GM21717 (cell line): ENCODE measurements at regions not wholly inside any gene's neighbourhood (a gene's known extent, or its start where the extent isn't known, plus 50 kb on each side); places are given as distances from the start of the nearest gene placed in this dataset.

ENCODE experiments used
- ATAC-seq: cut with Tn5 transposase; IDR thresholded peaks from one replicate; pipeline ENCODE4 v1.9.1; 2021; ENCODE audit warnings: mild to moderate bottlenecking, moderate library complexity; ENCODE audit not compliant: unreplicated experiment

GRCh38 chr6:40946738-40947301 lies 92.2 kb downstream of the UNC5CL start:
- ATAC-seq: no peak

DNA sequence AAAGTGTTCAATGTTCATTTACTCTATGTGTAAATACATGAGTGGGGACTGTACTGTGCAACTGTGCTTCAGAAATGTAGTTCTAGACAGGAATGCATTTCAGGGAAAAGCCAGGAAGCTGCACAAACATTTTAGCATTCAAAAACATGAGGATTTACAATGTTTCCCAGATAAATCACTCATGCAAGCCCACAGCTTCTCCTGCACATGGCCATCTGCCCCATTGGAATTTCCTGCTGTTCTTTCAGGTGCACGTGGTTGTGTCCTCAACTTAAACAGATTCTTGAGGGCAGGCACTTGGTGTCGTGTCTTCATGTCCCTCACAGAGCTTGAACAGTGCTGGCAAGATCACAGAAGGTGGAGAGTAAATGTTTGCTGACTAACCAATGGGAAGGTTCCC lies 101.5 kb downstream of the UNC5CL start:
- ATAC-seq: no peak

GRCh38 chr6:40936818-40937251 lies 102.2 kb downstream of the UNC5CL start:
- no peak for ATAC-seq

GRCh38 chr6:40933864-40934263 lies 105.2 kb downstream of the UNC5CL start:
- ATAC-seq: no peak

DNA sequence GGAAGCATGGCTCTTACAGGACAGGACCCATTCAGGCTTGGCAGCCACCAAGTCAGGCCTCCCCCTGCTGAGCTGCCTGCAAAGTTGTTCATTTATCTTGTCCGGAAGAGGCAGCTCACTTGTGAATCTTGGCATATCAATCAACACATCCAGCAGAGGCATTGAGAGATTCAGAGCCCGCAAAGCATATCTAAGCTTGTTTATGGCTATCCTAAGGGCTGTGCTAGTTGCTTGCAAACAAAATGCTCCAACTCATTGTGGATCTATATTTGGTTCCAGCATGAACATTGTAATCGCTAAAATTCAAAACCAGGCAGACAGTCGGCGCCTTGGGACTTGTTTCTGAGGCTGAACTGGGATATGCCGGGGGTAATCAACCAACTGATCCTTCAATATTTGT lies 106.1 kb downstream of the UNC5CL start:
- ATAC-seq: no peak

DNA sequence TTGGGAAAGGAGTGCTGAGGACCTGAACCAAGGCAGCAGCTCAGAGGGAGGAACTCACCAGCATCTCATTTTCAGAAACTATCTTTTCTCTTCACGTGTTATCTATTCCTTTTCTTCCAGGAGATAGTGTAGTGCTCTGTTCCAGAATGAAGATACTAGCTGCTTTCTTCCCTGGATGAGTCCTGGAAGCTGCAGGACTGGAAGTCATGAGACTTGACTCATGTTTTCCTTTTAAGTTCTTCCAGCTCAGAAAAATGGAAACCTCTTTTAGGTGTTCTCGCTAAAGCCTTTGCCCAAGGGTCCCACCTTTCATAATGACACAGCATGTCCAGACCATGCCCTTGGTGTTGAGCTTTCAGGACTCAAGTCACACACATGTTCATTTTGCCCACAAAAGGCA lies 106.7 kb downstream of the UNC5CL start:
- ATAC-seq: no peak

GRCh38 chr6:40931931-40932330 lies 107.1 kb downstream of the UNC5CL start:
- ATAC-seq: no peak

DNA sequence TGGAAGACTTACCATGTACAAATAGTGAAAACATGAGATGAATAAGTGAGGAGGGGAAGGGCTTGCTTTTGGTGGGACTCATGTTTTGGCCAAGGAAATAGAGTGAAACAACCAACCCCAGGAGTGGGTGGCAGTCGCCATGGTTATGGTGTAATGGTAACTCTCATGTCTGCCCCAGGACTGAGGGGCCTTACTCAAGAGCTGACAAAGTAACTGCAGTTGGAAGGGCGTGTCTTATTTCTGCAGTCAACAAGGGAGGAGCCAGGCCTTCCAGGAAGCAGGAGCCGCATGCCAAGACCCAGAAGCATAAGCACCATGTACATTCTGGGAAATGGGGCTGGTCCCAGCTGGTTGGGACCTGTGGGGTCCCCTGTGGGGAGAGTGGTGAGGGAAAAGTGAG lies 108.5 kb downstream of the UNC5CL start:
- ATAC-seq: no peak

DNA sequence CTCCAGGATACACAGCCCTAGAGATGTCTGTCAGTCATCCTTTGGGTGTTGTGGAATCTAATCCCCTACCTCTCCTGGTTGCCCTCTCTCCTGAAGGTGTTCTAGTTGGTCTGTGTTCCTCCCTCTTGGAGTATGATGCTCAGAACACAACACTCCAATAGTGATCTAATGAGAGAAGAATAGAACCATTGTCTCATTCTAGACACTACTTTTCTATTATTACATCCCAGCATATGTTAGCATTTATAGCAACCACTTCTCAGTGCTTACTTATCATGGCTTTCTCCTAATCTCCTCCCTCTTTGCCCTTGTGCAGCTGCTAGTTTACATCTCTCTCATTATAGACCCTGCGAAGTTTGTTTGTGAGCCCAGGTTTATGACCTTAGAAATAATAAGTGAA lies 109.0 kb downstream of the UNC5CL start:
- ATAC-seq: no peak

DNA sequence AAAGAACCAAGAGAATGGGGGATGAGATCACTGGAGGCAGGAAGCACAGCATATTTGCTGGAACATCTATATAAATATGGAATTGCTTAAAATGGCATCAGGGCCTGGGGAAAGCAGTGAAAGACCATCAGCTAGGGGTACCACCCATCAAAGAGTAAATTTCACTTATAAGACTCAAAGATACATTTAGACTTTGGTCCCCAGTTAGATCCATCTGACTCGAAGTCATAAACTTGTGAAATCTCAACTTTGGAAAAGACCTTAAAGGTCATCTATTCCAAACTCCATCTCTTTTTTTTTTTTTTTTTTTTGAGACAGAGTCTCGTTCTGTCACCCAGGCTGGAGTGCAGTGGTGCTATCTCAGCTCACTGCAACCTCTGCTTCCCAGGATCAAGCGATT lies 109.8 kb downstream of the UNC5CL start:
- no peak for ATAC-seq

DNA sequence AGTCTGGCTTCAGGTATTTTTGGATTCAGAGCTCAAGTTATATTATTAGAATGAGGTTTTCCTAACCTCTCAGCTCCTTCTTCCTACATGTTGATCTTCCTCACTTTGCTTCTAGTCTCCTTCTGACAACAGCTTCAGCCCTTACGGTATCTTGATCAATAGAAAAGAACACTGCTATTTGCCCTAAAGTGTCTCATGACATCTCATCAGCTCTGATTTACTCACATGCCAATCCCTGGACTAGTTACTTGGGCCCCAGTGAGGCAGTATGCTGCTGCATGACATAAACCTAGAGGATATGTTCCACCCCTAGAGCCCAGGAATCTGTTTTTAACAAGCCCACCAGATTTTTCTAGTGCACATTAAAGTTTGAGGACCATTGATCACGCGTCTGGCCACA lies 110.3 kb downstream of the UNC5CL start:
- ATAC-seq: no peak

DNA sequence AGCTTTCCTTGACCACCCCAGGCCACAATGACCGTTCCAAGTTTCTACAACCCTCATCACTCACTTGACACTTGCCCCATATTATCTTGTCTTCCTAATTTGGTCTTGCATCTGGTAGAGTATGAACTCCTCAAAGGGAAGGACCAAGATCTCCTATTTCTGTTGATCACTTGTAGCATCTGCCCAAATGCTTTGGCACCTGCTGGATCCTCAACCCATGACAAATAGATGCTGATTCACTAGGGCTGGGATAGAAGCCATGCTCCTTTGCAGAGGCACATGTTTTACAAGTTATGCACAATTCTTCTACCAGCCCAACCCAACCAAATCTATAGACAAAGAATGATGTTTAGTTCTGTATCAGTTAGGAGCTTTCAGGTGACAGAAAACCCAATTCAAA lies 110.7 kb downstream of the UNC5CL start:
- ATAC-seq: no peak

GRCh38 chr6:40925341-40925740 lies 113.7 kb downstream of the UNC5CL start:
- no peak for ATAC-seq

DNA sequence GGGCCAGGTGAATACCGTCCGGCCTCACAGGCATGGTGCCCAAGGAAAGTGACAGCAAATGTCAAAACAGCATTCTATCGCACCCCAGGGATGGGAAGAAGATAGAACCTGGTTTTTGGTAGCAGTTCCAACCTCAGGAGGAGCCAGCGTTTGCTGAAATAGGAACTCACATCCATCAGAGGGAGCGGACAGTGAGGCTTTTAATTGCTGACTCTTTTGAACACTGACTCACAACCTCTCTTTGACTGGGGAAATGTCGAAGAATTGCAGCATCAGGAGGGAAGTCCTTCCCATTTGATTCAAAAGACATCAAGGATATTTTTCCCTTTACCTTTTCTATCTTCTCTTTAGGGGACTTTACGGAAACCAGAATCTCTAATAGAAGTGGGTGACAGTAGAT lies 114.2 kb downstream of the UNC5CL start:
- no peak for ATAC-seq

GRCh38 chr6:40923880-40924279 lies 115.1 kb downstream of the UNC5CL start:
- no peak for ATAC-seq

DNA sequence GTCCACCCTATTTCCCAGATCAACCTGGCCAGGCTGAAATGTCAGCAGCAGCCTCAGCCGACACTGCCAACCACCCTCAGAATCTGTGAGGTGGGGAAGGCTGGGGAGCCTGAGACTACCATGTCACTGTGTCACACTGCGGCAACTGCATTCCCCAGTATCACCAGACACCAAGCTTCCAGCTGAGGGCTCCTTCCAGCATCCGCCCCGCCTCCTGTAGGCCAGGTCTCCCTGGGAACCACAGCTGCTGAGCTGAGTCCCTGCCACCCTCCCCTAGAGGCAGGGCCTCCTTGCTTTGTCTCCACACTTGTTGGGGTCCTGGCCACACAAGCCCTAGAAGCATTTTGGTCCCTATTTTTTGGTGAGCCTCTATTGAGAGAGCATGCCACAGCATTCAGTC lies 115.7 kb downstream of the UNC5CL start:
- no peak for ATAC-seq

DNA sequence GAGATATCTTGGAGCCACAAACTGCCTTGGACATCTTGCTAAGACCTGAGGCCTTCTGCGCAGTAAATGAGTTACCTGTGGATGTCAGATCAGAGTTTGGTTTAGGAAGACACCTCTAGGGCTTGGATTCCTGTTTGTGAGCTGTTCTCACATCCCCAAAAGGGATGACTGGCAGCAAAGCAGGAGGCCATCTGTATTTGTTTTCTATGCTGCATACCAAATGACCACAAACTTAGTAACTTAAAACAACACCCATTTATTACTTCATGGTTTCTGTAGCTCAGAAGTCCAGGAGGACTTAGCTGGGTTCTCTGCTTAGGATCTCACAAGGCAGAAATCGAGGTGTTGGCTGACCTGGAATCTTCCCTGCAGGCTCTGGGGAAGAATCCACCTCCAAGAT lies 116.7 kb downstream of the UNC5CL start:
- ATAC-seq: no peak

DNA sequence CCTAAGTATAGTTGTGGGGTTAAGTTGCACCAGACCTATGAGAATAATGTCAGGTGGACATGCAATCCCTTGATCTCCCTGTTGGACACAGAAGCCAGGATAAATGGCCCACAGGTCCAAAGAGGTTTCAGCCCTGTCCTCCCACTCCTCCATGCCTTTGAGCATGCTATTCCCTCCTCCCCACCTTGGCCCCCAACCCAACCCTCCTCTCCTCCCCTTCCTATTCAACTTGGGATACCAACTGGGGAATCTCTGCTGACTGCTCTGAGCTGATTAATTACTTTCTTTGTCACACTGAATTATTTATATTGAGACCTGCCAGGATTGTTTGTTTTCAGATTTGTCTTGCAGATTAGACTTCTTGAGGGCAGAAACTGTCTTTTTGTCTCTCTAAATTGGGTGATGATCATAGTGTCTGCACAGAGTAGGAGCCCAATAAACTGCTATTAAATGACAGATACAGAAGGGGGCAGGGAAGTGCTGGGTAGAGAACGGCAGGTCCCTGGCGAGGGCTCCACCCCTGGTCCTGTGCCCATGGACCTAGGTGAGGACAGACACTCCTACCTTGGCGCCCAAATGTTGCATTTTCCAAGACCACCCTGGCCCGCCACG lies 120.9 kb downstream of the UNC5CL start:
- ATAC-seq: no peak

GRCh38 chr6:40917603-40918002 lies 121.4 kb downstream of the UNC5CL start:
- no peak for ATAC-seq

- no peak for ATAC-seq
Observed at GRCh38 chr6:40916845-40917244, 122.2 kb downstream of the UNC5CL start.

GRCh38 chr6:40915165-40915564 lies 123.9 kb downstream of the UNC5CL start:
- ATAC-seq: no peak

DNA sequence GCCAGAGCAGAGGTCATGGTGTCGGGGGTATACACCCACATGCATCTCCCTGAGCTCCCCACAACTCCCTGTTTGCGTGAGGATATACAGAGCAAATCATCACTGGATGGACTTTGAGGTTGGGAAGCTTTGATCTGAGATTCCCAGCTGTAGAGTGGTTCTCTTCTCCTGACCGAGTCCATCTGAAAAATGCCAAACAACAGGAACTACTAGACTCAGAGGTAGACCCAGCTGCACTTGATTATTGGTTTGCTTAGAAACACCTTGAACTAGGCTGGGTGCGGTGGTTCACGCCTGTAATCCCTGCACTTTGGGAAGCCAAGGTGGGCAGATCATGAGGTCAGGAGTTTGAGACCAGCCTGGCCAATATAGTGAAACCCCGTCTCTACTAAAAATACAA lies 125.0 kb downstream of the UNC5CL start:
- ATAC-seq: no peak
